ENCODE measurements at regions not wholly inside any gene's neighbourhood (a gene's known extent, or its start where the extent isn't known, plus 50 kb on each side); places are given as distances from the start of the nearest gene placed in this dataset.
A peak's percentile ranks its signal among the peaks of the same experiment; 100 is the strongest.

DNA sequence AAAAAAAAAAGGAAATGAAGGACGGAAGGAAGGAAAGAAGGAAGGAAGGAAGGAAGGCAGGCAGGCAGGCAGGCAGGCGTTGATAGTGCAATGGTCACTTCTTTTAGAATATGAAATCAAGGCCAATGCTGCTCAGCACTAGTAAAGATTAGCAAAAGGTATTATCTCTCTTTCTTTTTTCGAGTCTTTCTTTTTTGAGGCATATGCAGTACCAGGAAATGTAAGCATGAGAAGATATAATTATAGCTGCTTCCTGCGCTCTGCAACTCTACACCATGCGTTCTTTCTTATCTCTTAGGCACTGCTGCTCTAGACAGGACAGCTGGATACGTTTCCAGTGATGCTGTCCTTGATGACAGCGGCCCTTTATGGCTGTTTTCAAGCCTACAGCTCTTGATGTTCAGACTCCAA lies 1512.5 kb upstream of the B3GALT2 start:
- no peak overlapping the region for H3K4me3 ChIP-seq (ENCODE audit: low read depth, low read length)
- peak; percentile 73 for DNase-seq
- no peaks in the 10 kb centered on the region for H3K36me3 ChIP-seq
- no peaks in the 10 kb centered on the region for H3K27me3 ChIP-seq
- peaks cover 36% of the 10 kb centered on the region for H3K4me1 ChIP-seq
- peak; percentile 54 for TF ChIP-seq CTCF (IDR thresholded peaks at IDR 0.05; ENCODE audit: low read depth, low read length)
- H3K9me3 ChIP-seq, result no peaks in the 10 kb centered on the region

DNA sequence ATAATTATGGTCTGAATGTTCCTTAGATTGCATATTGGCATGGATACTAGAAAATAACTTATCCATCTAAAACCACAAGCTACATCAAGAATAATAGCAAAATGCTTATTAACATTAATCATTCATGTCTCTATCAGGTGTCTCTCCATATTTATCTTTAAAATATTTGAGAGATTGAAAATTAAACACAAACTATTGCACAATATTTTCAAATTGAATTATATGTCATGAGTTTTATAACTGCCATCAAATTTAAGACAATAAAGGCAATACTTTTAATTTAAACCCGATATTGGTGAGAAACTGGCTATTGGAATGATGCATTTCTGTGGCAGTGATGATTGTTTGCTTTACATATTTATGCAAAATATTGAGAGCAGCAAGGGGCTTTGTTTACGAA lies 1506.8 kb upstream of the B3GALT2 start:
- Histone ChIP-seq H3K4me3 (ENCODE audit: low read depth, low read length) (no peak overlapping the region), H3K27me3 (no peaks in the 10 kb centered on the region), H3K9me3 (no peaks in the 10 kb centered on the region), H3K36me3 (no peaks in the 10 kb centered on the region), H3K4me1 (peaks cover 8% of the 10 kb centered on the region)
- TF ChIP-seq CTCF (IDR thresholded peaks at IDR 0.05; ENCODE audit: low read depth, low read length), result no peak
- DNase-seq, result no peak

DNA sequence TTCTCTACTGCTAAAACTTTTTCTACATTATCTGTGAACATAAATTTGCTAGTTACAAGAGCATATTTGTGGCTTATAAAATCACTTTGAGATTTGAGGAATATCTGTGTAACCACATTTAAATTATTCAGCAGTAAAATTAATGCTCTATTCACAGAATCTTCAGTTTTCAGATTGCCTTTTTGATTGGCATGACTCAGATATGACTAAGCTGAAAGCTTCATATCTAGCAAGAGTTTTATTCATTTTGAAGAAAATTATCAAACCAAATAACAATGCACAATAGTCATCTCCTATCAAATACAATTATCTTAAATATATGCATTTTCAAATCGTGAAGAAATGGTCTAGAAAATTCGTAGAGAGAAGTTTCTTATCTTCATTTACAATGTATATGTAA lies 1498.2 kb upstream of the B3GALT2 start:
- DNase-seq, result no peak
- no peaks in the 10 kb centered on the region for H3K9me3 ChIP-seq
- H3K27me3 ChIP-seq, result no peaks in the 10 kb centered on the region
- no peaks in the 10 kb centered on the region; the same call in 1 of the 2 replicates for H3K4me1 ChIP-seq
- no peak for TF ChIP-seq CTCF (IDR thresholded peaks at IDR 0.05; ENCODE audit: low read depth, low read length)
- H3K36me3 ChIP-seq, result no peaks in the 10 kb centered on the region
- no peak overlapping the region for H3K4me3 ChIP-seq (ENCODE audit: low read depth, low read length)

DNA sequence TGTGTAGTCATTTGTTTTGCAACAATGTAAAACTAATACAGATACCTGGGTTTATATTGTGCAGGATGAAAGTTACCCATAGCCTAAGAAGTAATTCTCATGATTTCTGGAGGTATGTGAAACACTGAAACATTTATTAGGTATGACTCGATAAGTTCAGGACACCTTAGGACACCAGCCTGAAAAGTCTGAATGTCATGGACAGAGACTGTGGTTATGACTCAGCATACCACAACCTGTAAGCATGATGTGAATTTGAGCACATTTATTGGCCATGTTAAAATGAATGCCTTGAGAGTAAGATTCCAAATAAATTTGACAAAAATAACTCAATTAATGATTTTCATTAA lies 1471.7 kb upstream of the B3GALT2 start:
- no peak for TF ChIP-seq CTCF (IDR thresholded peaks at IDR 0.05; ENCODE audit: low read depth, low read length)
- no peaks in the 10 kb centered on the region for H3K36me3 ChIP-seq
- H3K4me1 ChIP-seq, result no peaks in the 10 kb centered on the region
- 0 out of 2 replicates have a peak, but pooled peaks cover 2% of the 10 kb centered on the region for H3K9me3 ChIP-seq
- no peaks in the 10 kb centered on the region; the same call in 1 of the 2 replicates for H3K27me3 ChIP-seq
- no peak overlapping the region for H3K4me3 ChIP-seq (ENCODE audit: low read depth, low read length)
- no peak for DNase-seq

DNA sequence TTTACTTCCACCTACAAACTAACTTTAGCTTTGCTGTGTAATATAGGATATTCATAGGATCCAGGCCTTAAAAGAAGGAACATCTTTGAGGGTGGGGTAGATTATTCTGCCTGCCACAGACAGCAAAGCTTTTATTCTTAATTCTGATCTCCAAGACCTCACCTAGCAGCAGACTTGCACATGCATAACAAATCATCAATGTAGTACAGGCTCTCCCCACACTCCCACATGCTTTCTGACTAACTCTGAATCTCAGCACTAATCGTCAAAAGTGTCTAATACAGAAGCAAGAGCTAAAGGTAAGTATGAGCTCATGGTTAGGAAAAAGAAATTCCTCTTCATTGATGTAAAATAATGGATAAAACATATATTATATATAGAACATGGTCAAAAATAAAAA lies 1468.5 kb upstream of the B3GALT2 start:
- H3K36me3 ChIP-seq, result no peaks in the 10 kb centered on the region
- H3K27me3 ChIP-seq, result no peaks in the 10 kb centered on the region
- DNase-seq, result no peak
- no peak overlapping the region for H3K4me3 ChIP-seq (ENCODE audit: low read depth, low read length)
- no peak for TF ChIP-seq CTCF (IDR thresholded peaks at IDR 0.05; ENCODE audit: low read depth, low read length)
- 0 out of 2 replicates have a peak, but pooled peaks cover 2% of the 10 kb centered on the region for H3K9me3 ChIP-seq
- no peaks in the 10 kb centered on the region for H3K4me1 ChIP-seq

DNA sequence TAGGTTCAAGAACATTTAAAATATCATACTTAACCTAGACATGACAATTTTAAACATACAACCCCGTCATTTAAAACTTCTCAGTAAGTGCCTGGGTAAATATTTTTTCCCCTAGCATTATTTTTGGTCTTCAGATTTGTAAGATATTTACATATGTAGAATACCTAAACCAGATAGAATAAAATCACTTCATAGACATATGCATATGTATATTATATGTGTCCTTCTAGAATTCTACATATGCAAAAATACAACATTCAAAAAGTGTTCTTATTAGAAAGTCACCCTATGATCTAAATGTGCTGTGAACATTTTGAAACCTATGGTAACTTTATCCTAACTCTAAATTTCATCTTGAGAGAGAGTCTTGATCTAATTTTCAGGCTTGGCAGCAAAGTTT lies 1467.0 kb upstream of the B3GALT2 start:
- H3K36me3 ChIP-seq, result no peaks in the 10 kb centered on the region
- no peak for DNase-seq
- H3K4me1 ChIP-seq, result no peaks in the 10 kb centered on the region
- H3K27me3 ChIP-seq, result no peaks in the 10 kb centered on the region
- TF ChIP-seq CTCF (IDR thresholded peaks at IDR 0.05; ENCODE audit: low read depth, low read length), result no peak
- H3K4me3 ChIP-seq (ENCODE audit: low read depth, low read length), result no peak overlapping the region
- H3K9me3 ChIP-seq, result 0 out of 2 replicates have a peak, but pooled peaks cover 2% of the 10 kb centered on the region
